Peyer's patch (tissue), 4 donors: ENCODE measurements at regions not wholly inside any gene's neighbourhood (a gene's known extent, or its start where the extent isn't known, plus 50 kb on each side); places are given as distances from the start of the nearest gene placed in this dataset.

Source experiments
- DNase-seq, 3 donors: peaks; one replicate each; pipeline ENCODE4 v3.0.0-alpha.2; 2017 to 2019
- H3K27ac ChIP-seq, 4 donors: fragments of 200-600 bp; sonication (generic); one replicate each; pipeline ENCODE4 v1.5.1; 2016 to 2019
- H3K27me3 ChIP-seq, 2 donors: fragments of 200-600 bp; sonication (generic); one replicate each; pipeline ENCODE4 v1.5.1; 2019
- H3K36me3 ChIP-seq, 3 donors: fragments of 200-600 bp; sonication (generic); one replicate each; pipeline ENCODE4 v1.5.1; 2016 to 2019
- H3K4me1 ChIP-seq, 4 donors: fragments of 200-600 bp; sonication (generic); one replicate each; pipeline ENCODE4 v1.5.1; 2016 to 2019
- H3K4me3 ChIP-seq, 4 donors: fragments of 200-600 bp; sonication (generic); 1 replicate in 3 of 4; 2 replicates in 1 of 4; pipeline ENCODE4 v1.5.1; 2016 to 2019; ENCODE audit warnings: mild to moderate bottlenecking in 1 of 4
- H3K9me3 ChIP-seq, 4 donors: fragments of 200-600 bp; sonication (generic); one replicate each; pipeline ENCODE4 v1.5.1; 2016 to 2019; ENCODE audit warnings: mild to moderate bottlenecking in 1 of 4
- CTCF ChIP-seq, 6 experiments: fragments of 450-650 bp in 4 of 6; fragments of 200-600 bp in 2 of 6; sonication (generic) in 1 of 6; IDR thresholded peaks; one replicate each; pipeline ENCODE4 v1.5.1; 2017 to 2019; ENCODE audit warnings: antibody characterized with exemption in 6 of 6, mild to moderate bottlenecking in 3 of 6, moderate library complexity in 1 of 6
- POLR2A ChIP-seq, 2 donors: fragments of 450-650 bp; IDR thresholded peaks; one replicate each; pipeline ENCODE4 v1.5.1; 2017; ENCODE audit warnings: antibody characterized with exemption in 2 of 2, mild to moderate bottlenecking in 2 of 2, moderate library complexity in 2 of 2

- Histone ChIP-seq H3K36me3 (no peaks in the 10 kb centered on the region), H3K27me3 (no peaks in the 10 kb centered on the region), H3K27ac (no peak overlapping the region), H3K4me1 (no peaks in the 10 kb centered on the region), H3K9me3 (no peaks in the 10 kb centered on the region), H3K4me3 (no peak overlapping the region)
- no peak for DNase-seq
- no peak for TF ChIP-seq CTCF (IDR thresholded peaks at IDR 0.05)
- TF ChIP-seq POLR2A (IDR thresholded peaks at IDR 0.05) = no peak
These were observed 298.4 kb upstream of the PDGFD start for GRCh38 chr11:104462341-104462740.

- no peaks in the 10 kb centered on the region for H3K36me3 ChIP-seq
- no peak for TF ChIP-seq POLR2A (IDR thresholded peaks at IDR 0.05)
- TF ChIP-seq CTCF (IDR thresholded peaks at IDR 0.05) = no peak
- H3K27me3 ChIP-seq = no peaks in the 10 kb centered on the region
- no peak overlapping the region for H3K27ac ChIP-seq
- no peak overlapping the region for H3K4me3 ChIP-seq
- no peak for DNase-seq
- H3K9me3 ChIP-seq = no peaks in the 10 kb centered on the region
- H3K4me1 ChIP-seq = no peaks in the 10 kb centered on the region
These were observed 287.4 kb upstream of the PDGFD start for GRCh38 chr11:104451197-104451893.

- TF ChIP-seq POLR2A (IDR thresholded peaks at IDR 0.05) = no peak
- Histone ChIP-seq H3K9me3 (no peaks in the 10 kb centered on the region), H3K27me3 (no peaks in the 10 kb centered on the region), H3K36me3 (no peaks in the 10 kb centered on the region), H3K27ac (no peak overlapping the region), H3K4me3 (no peak overlapping the region), H3K4me1 (no peaks in the 10 kb centered on the region)
- no peak for DNase-seq
These were observed 279.4 kb upstream of the PDGFD start for GRCh38 chr11:104443387-104443786.

- TF ChIP-seq CTCF (IDR thresholded peaks at IDR 0.05) = no peak
- no peak for TF ChIP-seq POLR2A (IDR thresholded peaks at IDR 0.05)
- Histone ChIP-seq H3K27ac (no peak overlapping the region), H3K27me3 (no peaks in the 10 kb centered on the region), H3K4me1 (no peaks in the 10 kb centered on the region), H3K4me3 (no peak overlapping the region), H3K36me3 (no peaks in the 10 kb centered on the region), H3K9me3 (no peaks in the 10 kb centered on the region)
- no peak for DNase-seq
These were observed 278.4 kb upstream of the PDGFD start for GRCh38 chr11:104442321-104442720.

GRCh38 chr11:104435494-104435893 is 271.5 kb upstream of the PDGFD start:
- H3K9me3 ChIP-seq = no peaks in the 10 kb centered on the region
- no peak overlapping the region for H3K27ac ChIP-seq
- H3K27me3 ChIP-seq = no peaks in the 10 kb centered on the region
- no peaks in the 10 kb centered on the region for H3K4me1 ChIP-seq
- no peak overlapping the region for H3K4me3 ChIP-seq
- TF ChIP-seq POLR2A (IDR thresholded peaks at IDR 0.05) = no peak
- TF ChIP-seq CTCF (IDR thresholded peaks at IDR 0.05) = no peak
- no peaks in the 10 kb centered on the region for H3K36me3 ChIP-seq
- DNase-seq = no peak

GRCh38 chr11:104433751-104434150 is 269.8 kb upstream of the PDGFD start:
- H3K36me3 ChIP-seq = no peaks in the 10 kb centered on the region
- DNase-seq = no peak
- H3K4me3 ChIP-seq = no peak overlapping the region
- H3K27me3 ChIP-seq = no peaks in the 10 kb centered on the region
- H3K4me1 ChIP-seq = no peaks in the 10 kb centered on the region
- H3K27ac ChIP-seq = no peak overlapping the region
- TF ChIP-seq CTCF (IDR thresholded peaks at IDR 0.05) (no peak), POLR2A (IDR thresholded peaks at IDR 0.05) (no peak)
- H3K9me3 ChIP-seq = no peaks in the 10 kb centered on the region
